Endothelial cell of umbilical vein (primary cell): ENCODE measurements at regions not wholly inside any gene's neighbourhood (a gene's known extent, or its start where the extent isn't known, plus 50 kb on each side); places are given as distances from the start of the nearest gene placed in this dataset.
"Not testable (repeated sequence)": the region's sequence is repeated elsewhere in the genome, so short reads cannot be mapped to it uniquely, and the experiment has no call there.

Source experiments
- BruUV-seq: library from RNA; stranded (reverse); fragments of 400-500 nt; replicated peaks from 2 replicates; lab custom pipeline; 2021; lab: Mats Ljungman, UMichigan
- CTCF ChIA-PET: fragments of 300-600, 350-600 bp; sonication (Branson Sonifier 250); formaldehyde crosslinking; loops from one replicate; lab custom pipeline; 2021; ENCODE audit warnings: antibody characterized with exemption, inconsistent platforms; lab: Charles Lee
- POLR2A ChIA-PET: fragments of 300-600, 350-600 bp; sonication (Branson Sonifier 250); formaldehyde crosslinking; loops from one replicate; lab custom pipeline; 2021; ENCODE audit warnings: antibody characterized with exemption, inconsistent platforms; lab: Charles Lee
- DNase-seq: peaks from one replicate; pipeline ENCODE4 v3.0.0-alpha.2; 2011; ENCODE audit warnings: low read depth, low spot score
- FAIRE-seq: peaks from 2 replicates; lab custom pipeline; 2011; peaks lifted over from hg19 to GRCh38; lab: Jason Lieb, UNC
- H2AFZ ChIP-seq: 2 replicates; pipeline ENCODE4 v1.6.0; 2012; ENCODE audit warnings: low read depth, low read length, control low read depth, inconsistent platforms
- H3K27ac ChIP-seq: 2 replicates; pipeline ENCODE4 v1.5.1; 2011; ENCODE audit warnings: low read depth, mild to moderate bottlenecking, control low read depth, low read length, moderate library complexity; ENCODE audit not compliant: insufficient read depth
- H3K27me3 ChIP-seq, 2 experiments: 2 replicates each; pipeline versions ENCODE4 v1.6.0 to v1.6.1; 2011; ENCODE audit warnings: low read length in 2 of 2, mixed read lengths in 1 of 2; ENCODE audit not compliant: control insufficient read depth in 2 of 2, insufficient read depth in 2 of 2
- H3K36me3 ChIP-seq, 2 experiments: 2 replicates in 1 of 2; 3 replicates in 1 of 2; pipeline ENCODE4 v1.5.1; 2011; ENCODE audit warnings: low read length in 2 of 2, mild to moderate bottlenecking in 1 of 2, moderate library complexity in 1 of 2; ENCODE audit not compliant: control insufficient read depth in 2 of 2, insufficient read depth in 2 of 2; ENCODE audit errors: extremely low read depth in 1 of 2
- H3K4me1 ChIP-seq: 3 replicates; pipeline ENCODE4 v1.5.1; 2011; ENCODE audit warnings: mild to moderate bottlenecking, low read length; ENCODE audit not compliant: control insufficient read depth, insufficient read depth; ENCODE audit errors: extremely low read depth
- H3K4me2 ChIP-seq: 2 replicates; pipeline ENCODE4 v1.6.1; 2011; ENCODE audit warnings: low read length, control low read depth, mixed read lengths; ENCODE audit not compliant: insufficient read depth
- H3K4me3 ChIP-seq, 3 experiments: fragments of 200-600 bp in 1 of 3; sonication (generic), shearing (Covaris generic) in 1 of 3; replicated peaks in 1 of 3; 2 replicates each; pipeline ENCODE4 v1.5.1; 2011 to 2016; ENCODE audit warnings: control low read depth in 3 of 3, low read length in 3 of 3, mild to moderate bottlenecking in 2 of 3, inconsistent platforms in 1 of 3, low read depth in 1 of 3, moderate library complexity in 1 of 3; ENCODE audit not compliant: insufficient read depth in 1 of 3
- H3K79me2 ChIP-seq: 2 replicates; pipeline ENCODE4 v1.6.0; 2012; ENCODE audit warnings: low read length, inconsistent platforms; ENCODE audit not compliant: control insufficient read depth, insufficient read depth
- H3K9ac ChIP-seq: replicated peaks from 2 replicates; pipeline ENCODE3; 2011; ENCODE audit warnings: low read length, control low read depth; ENCODE audit not compliant: insufficient read depth; ENCODE audit errors: extremely low read depth
- H3K9me1 ChIP-seq: replicated peaks from 3 replicates; pipeline ENCODE4 v1.6.0; 2011; ENCODE audit warnings: mild to moderate bottlenecking, low read length; ENCODE audit not compliant: control insufficient read depth, insufficient read depth; ENCODE audit errors: extremely low read depth
- H3K9me3 ChIP-seq: replicated peaks from 2 replicates; pipeline ENCODE4 v1.5.1; 2012; ENCODE audit warnings: low read length, inconsistent platforms; ENCODE audit not compliant: control insufficient read depth, insufficient read depth
- H4K20me1 ChIP-seq: replicated peaks from 2 replicates; pipeline ENCODE3; 2011; ENCODE audit warnings: mild to moderate bottlenecking, low read length; ENCODE audit not compliant: control insufficient read depth, insufficient read depth; ENCODE audit errors: extremely low read depth
- EZH2 ChIP-seq: IDR thresholded peaks from 2 replicates; pipeline ENCODE4 v1.6.1; 2012; ENCODE audit warnings: borderline replicate concordance, low read depth, mild to moderate bottlenecking, moderate library complexity, low read length, inconsistent platforms; ENCODE audit not compliant: severe bottlenecking
- FOS ChIP-seq: IDR thresholded peaks from 2 replicates; pipeline ENCODE4 v1.6.1; 2011; ENCODE audit warnings: mild to moderate bottlenecking, low read length, moderate library complexity, borderline replicate concordance; ENCODE audit not compliant: insufficient read depth
- MAX ChIP-seq: IDR thresholded peaks from 2 replicates; pipeline ENCODE4 v1.6.1; 2011; ENCODE audit not compliant: insufficient read depth, insufficient read length
- MYC ChIP-seq: IDR thresholded peaks from one replicate; pipeline ENCODE4 v1.6.1; 2011; ENCODE audit warnings: mild to moderate bottlenecking, low read depth, low read length
- POLR2A ChIP-seq: IDR thresholded peaks from 2 replicates; pipeline ENCODE4 v1.6.1; 2012; ENCODE audit warnings: low read depth, mild to moderate bottlenecking, control low read depth, low read length
- POLR2AphosphoS5 ChIP-seq: IDR thresholded peaks from 2 replicates; pipeline ENCODE4 v1.6.1; 2012; ENCODE audit warnings: low read depth, mild to moderate bottlenecking, control low read depth, low read length, moderate library complexity; ENCODE audit not compliant: insufficient read depth
- dilution Hi-C: fragments of 300-500 bp; cut with MboI; formaldehyde crosslinking; loops from one replicate; pipeline ENCODE4 v1.15.0; 2019; ENCODE audit warnings: low sequenced_read_pairs; ENCODE audit not compliant: extremely low pct_ligation_motif_present
- intact Hi-C: fragments of 100-400 bp; cut with micrococcal nuclease; formaldehyde crosslinking; loops from one replicate; pipeline ENCODE4 v1.10.0; 2022

GRCh38 chr2:125341353-125341752, 1314.6 kb upstream of the GYPC start:
- Histone ChIP-seq H3K27me3 (no peaks in the 10 kb centered on the region), H3K4me3 (no peak overlapping the region), H3K4me1 (no peaks in the 10 kb centered on the region), H3K27ac (no peak overlapping the region), H3K9ac (no peak overlapping the region), H2AFZ (no peak overlapping the region), H3K79me2 (no peaks in the 10 kb centered on the region), H3K4me2 (no peak overlapping the region), H3K9me3 (peaks cover 1% of the 10 kb centered on the region), H4K20me1 (no peaks in the 10 kb centered on the region), H3K36me3 (no peaks in the 10 kb centered on the region), H3K9me1 (no peaks in the 10 kb centered on the region)
- POLR2A ChIA-PET: no interaction called here
- TF ChIP-seq MYC: no peak
- TF ChIP-seq POLR2AphosphoS5: no peak
- TF ChIP-seq FOS: no peak
- TF ChIP-seq POLR2A: no peak
- TF ChIP-seq MAX: no peak
- TF ChIP-seq EZH2: no peak
- no peak for FAIRE-seq
- intact Hi-C loops (no loop called here), dilution Hi-C loops (no loop called here)
- no TSS peak for BruUV-seq
- no peak for DNase-seq
- CTCF ChIA-PET: no interaction called here

GRCh38 chr2:125353542-125353941, 1302.4 kb upstream of the GYPC start:
- H3K36me3 ChIP-seq, H3K4me2 ChIP-seq, intact Hi-C loops, H4K20me1 ChIP-seq, H3K27ac ChIP-seq, BruUV-seq, H3K9ac ChIP-seq, DNase-seq, H3K4me1 ChIP-seq, CTCF ChIA-PET, H3K27me3 ChIP-seq, FAIRE-seq, H2AFZ ChIP-seq, H3K9me1 ChIP-seq, H3K9me3 ChIP-seq, dilution Hi-C loops, H3K79me2 ChIP-seq, POLR2A ChIA-PET, H3K4me3 ChIP-seq: not testable (repeated sequence)
